GM12865 (cell line): ENCODE measurements at regions not wholly inside any gene's neighbourhood (a gene's known extent, or its start where the extent isn't known, plus 50 kb on each side); places are given as distances from the start of the nearest gene placed in this dataset.

Experiments
- DNase-seq: peaks from one replicate; pipeline ENCODE4 v3.0.0; 2010; ENCODE audit warnings: low read depth
- H3K4me3 ChIP-seq: 2 replicates; pipeline ENCODE4 v1.5.1; 2011; ENCODE audit warnings: mild to moderate bottlenecking, low read depth, low read length, control low read depth
- CTCF ChIP-seq: IDR thresholded peaks from 2 replicates; pipeline ENCODE4 v1.5.1; 2011; ENCODE audit warnings: low read length, control low read depth, low read depth, inconsistent platforms; ENCODE audit not compliant: insufficient read depth; ENCODE audit errors: missing control alignments

GRCh38 chr13:90902255-90902654, 445.2 kb upstream of the MIR17HG start:
- no peak for DNase-seq
- TF ChIP-seq CTCF, result no peak
- H3K4me3 ChIP-seq, result no peak overlapping the region

DNA sequence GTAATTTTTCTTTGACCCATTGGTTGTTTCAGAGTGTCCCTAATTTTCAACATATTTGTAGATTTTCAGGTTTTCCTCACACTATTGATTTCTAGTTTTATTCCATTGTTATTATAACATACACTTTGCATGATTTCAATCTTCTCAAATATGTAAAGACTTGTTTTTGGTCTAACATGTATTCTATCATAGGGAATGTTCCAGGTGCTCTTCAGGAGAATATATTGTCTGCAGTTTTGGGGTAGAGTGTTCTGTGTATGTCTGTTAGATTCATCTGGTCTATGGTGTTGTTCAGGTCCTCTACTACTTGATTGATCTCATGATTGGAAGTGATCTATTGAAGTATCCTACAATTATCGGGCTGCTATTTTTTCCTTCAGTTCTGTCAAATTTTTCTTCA, 440.9 kb upstream of the MIR17HG start:
- DNase-seq, result no peak
- no peak overlapping the region for H3K4me3 ChIP-seq
- no peak for TF ChIP-seq CTCF

- no peak overlapping the region for H3K4me3 ChIP-seq
- DNase-seq, result no peak
- no peak for TF ChIP-seq CTCF
Observed at GRCh38 chr13:90908792-90909191, 438.7 kb upstream of the MIR17HG start.

- no peak for TF ChIP-seq CTCF
- H3K4me3 ChIP-seq, result no peak overlapping the region
- DNase-seq, result no peak
Observed at GRCh38 chr13:90910018-90910639, 437.4 kb upstream of the MIR17HG start.

DNA sequence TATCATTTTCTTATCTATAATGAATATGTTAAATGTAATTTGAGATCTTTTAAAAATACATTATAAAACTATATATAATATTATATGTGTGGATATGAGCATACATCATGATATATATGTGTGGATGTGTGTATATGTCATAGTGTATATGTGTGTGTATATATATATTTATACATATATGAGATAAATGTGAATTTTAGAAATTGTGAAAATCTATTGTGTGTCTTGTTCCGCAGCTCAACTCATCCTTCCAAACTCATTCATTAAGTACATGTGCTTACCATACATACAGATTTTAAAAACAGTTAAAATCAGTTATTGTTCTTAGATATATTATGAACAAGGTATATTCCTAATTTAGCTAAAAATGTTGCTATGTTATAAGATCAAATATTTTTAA, 435.2 kb upstream of the MIR17HG start:
- no peak for DNase-seq
- H3K4me3 ChIP-seq, result no peak overlapping the region
- no peak for TF ChIP-seq CTCF

DNA sequence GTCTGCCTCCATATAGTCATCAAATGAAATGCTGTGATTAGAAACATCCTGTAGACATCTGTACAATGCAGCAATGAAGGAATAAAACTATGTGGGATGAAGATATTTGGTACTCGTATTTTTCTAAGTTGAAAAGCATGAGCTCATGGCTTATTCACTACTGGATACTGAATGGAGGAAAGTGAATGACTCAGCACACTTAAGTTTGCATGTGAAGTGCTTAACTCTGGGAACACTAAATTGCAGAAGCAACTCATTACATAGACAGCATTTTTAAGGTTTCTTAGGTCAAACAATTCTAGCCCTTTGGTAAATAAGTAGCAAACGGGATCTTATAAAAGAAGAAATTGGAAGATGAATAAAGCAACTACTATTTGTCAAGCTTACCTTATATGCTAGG, 429.0 kb upstream of the MIR17HG start:
- DNase-seq, result no peak
- H3K4me3 ChIP-seq, result no peak overlapping the region
- no peak for TF ChIP-seq CTCF

DNA sequence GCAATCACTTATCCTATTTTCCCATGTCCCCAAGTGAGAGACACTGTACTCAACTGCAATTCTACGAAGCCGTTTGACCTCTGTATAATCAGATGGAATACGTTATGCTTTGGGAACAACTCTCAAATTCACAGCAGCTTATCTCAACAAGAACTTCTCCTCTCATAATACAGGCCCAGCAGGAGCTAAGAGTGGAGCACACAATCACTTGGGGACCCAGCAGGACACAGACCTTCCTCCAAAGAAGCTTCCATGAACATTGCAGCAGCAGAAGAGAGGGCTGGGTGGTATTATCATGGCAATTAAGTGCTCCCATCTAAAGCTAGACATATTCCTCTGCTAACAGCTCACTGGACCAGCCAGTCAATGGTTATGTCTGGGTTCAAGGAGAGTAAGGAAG, 428.3 kb upstream of the MIR17HG start:
- no peak for TF ChIP-seq CTCF
- H3K4me3 ChIP-seq, result no peak overlapping the region
- no peak for DNase-seq
